ENCODE measurements at regions not wholly inside any gene's neighbourhood (a gene's known extent, or its start where the extent isn't known, plus 50 kb on each side); places are given as distances from the start of the nearest gene placed in this dataset.

DNA sequence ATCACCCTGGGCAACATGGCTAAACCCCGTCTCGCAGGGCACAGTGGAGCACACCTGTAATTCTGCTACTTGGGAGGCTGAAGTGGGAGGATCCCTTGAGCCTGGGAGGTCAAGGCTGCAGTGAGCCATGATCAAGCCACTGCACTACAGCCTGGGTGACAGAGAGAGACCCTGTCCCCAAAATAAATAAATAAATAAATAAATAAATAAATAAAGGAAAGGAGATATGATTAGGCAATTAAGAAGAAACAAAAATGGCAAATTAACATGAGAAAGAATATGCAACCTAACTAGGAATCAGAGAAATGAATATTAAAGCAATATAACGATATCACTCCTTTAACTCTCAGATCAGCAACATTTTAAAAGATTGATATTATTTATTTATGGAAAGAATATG, 92.3 kb downstream of the C1D start:
- Histone ChIP-seq H3K27ac (ENCODE audit: low read length) (no peak overlapping the region), H3K36me3 (ENCODE audit: insufficient read depth, low read length) (no peaks in the 10 kb centered on the region), H3K79me2 (ENCODE audit: insufficient read depth, low read length) (no peaks in the 10 kb centered on the region), H3K27me3 (ENCODE audit: insufficient read depth, low read length, poor library complexity) (peaks cover 9% of the 10 kb centered on the region), H3K4me2 (ENCODE audit: insufficient read depth, low read length) (no peak overlapping the region), H3K9me3 (ENCODE audit: insufficient read depth, low read length, severe bottlenecking) (no peaks in the 10 kb centered on the region), H4K20me1 (ENCODE audit: insufficient read depth, low read length) (no peaks in the 10 kb centered on the region), H3K9ac (ENCODE audit: low read depth, low read length) (no peak overlapping the region), H3K4me3 (ENCODE audit: low read depth in 1 of 2, low read length in 2 of 2) (no peak overlapping the region), H3K4me1 (ENCODE audit: insufficient read depth, low read length) (no peaks in the 10 kb centered on the region), H2AFZ (ENCODE audit: low read depth, low read length) (no peak overlapping the region)
- no peak for DNase-seq
- TF ChIP-seq EZH2 (IDR thresholded peaks at IDR 0.05; ENCODE audit: borderline replicate concordance, low read depth, low read length, severe bottlenecking), result no peak
- ATAC-seq (ENCODE audit: insufficient read depth, low read depth), result no peak

DNA sequence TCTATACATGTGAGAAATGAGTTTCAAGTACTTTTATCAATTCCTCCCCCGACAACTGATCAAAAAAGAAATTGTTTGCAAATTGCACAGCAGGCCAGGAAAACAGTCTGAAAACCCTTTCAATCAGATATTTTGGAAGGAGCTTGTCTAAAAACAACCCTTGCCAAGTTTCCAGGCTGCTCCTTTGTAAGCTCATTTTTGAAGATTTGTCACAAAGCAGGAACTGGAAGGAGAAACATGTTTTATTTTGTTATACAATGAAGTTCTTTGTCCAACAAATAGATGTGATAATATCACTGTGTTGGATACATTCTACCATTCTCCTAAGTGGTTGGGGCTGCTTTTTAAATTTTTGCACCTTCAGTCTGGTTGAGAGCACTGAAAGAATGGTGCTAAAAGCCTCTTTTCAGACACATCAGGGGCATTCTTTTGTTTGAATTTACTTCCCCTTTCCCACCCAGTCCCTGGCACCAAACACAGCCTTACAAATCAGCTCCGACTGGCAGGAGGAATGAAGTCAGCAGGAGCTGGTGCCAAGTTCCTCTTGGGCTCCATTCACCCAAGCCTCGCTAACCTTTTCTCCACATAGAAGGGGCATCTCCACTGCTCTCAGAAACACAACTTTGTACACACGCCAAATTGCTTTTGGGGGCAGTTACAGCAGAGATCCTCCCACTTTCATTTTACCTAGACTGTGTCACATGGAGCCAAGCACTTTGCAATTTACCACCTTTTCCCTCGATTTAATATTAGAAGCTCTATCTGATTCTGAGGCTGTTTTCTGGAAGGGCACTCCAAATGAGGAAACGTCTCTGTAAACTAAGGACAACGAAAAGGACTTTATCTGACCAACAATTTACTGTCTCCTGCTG, 88.0 kb downstream of the C1D start:
- no peaks in the 10 kb centered on the region for H3K79me2 ChIP-seq (ENCODE audit: insufficient read depth, low read length)
- H3K36me3 ChIP-seq (ENCODE audit: insufficient read depth, low read length), result no peaks in the 10 kb centered on the region
- TF ChIP-seq, protein P1, sequence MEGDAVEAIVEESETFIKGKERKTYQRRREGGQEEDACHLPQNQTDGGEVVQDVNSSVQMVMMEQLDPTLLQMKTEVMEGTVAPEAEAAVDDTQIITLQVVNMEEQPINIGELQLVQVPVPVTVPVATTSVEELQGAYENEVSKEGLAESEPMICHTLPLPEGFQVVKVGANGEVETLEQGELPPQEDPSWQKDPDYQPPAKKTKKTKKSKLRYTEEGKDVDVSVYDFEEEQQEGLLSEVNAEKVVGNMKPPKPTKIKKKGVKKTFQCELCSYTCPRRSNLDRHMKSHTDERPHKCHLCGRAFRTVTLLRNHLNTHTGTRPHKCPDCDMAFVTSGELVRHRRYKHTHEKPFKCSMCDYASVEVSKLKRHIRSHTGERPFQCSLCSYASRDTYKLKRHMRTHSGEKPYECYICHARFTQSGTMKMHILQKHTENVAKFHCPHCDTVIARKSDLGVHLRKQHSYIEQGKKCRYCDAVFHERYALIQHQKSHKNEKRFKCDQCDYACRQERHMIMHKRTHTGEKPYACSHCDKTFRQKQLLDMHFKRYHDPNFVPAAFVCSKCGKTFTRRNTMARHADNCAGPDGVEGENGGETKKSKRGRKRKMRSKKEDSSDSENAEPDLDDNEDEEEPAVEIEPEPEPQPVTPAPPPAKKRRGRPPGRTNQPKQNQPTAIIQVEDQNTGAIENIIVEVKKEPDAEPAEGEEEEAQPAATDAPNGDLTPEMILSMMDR (IDR thresholded peaks at IDR 0.05; ENCODE audit: borderline replicate concordance, extremely low read depth, low read length, poor library complexity, severe bottlenecking), result no peak
- no peak for TF ChIP-seq EZH2 (IDR thresholded peaks at IDR 0.05; ENCODE audit: borderline replicate concordance, low read depth, low read length, severe bottlenecking)
- no peak for ATAC-seq (ENCODE audit: insufficient read depth, low read depth)
- H3K4me3 ChIP-seq (ENCODE audit: low read depth in 1 of 2, low read length in 2 of 2), result no peak overlapping the region
- H3K27me3 ChIP-seq (ENCODE audit: insufficient read depth, low read length, poor library complexity), result no peaks in the 10 kb centered on the region
- no peak overlapping the region for H3K27ac ChIP-seq (ENCODE audit: low read length)
- no peak overlapping the region for H3K9ac ChIP-seq (ENCODE audit: low read depth, low read length)
- H2AFZ ChIP-seq (ENCODE audit: low read depth, low read length), result no peak overlapping the region
- DNase-seq, result no peak
- no peaks in the 10 kb centered on the region for H3K4me1 ChIP-seq (ENCODE audit: insufficient read depth, low read length)
- no peak overlapping the region for H3K4me2 ChIP-seq (ENCODE audit: insufficient read depth, low read length)
- H3K9me3 ChIP-seq (ENCODE audit: insufficient read depth, low read length, severe bottlenecking), result no peaks in the 10 kb centered on the region
- no peaks in the 10 kb centered on the region for H4K20me1 ChIP-seq (ENCODE audit: insufficient read depth, low read length)

DNA sequence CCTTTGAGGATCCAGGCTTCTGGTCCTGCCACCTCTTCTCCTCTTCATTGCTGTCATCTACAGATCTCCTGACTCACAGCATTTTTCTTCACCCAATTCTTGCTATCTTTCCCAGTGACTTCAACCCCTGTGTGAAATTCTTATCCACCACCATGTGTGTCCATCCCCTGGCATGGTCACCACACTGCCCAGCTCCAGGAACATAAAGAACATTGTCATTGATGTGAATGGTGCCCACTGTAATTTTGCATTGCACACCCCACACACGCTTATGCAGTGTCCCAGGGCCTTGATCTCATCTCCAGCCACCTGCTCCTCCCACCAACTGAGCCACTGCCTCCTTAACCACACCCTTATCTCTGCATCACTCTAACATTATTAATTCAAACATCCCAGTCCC, 85.3 kb downstream of the C1D start:
- Histone ChIP-seq H3K27me3 (ENCODE audit: insufficient read depth, low read length, poor library complexity) (no peaks in the 10 kb centered on the region), H2AFZ (ENCODE audit: low read depth, low read length) (no peak overlapping the region), H3K9ac (ENCODE audit: low read depth, low read length) (no peak overlapping the region), H3K4me3 (ENCODE audit: low read depth in 1 of 2, low read length in 2 of 2) (no peak overlapping the region), H3K36me3 (ENCODE audit: insufficient read depth, low read length) (no peaks in the 10 kb centered on the region), H3K9me3 (ENCODE audit: insufficient read depth, low read length, severe bottlenecking) (no peaks in the 10 kb centered on the region), H4K20me1 (ENCODE audit: insufficient read depth, low read length) (no peaks in the 10 kb centered on the region), H3K27ac (ENCODE audit: low read length) (no peak overlapping the region), H3K79me2 (ENCODE audit: insufficient read depth, low read length) (no peaks in the 10 kb centered on the region), H3K4me2 (ENCODE audit: insufficient read depth, low read length) (no peak overlapping the region), H3K4me1 (ENCODE audit: insufficient read depth, low read length) (no peaks in the 10 kb centered on the region)
- DNase-seq (no peak), ATAC-seq (ENCODE audit: insufficient read depth, low read depth) (no peak)
- TF ChIP-seq, protein P1 (IDR thresholded peaks at IDR 0.05; ENCODE audit: borderline replicate concordance, extremely low read depth, low read length, poor library complexity, severe bottlenecking), result no peak
- no peak for TF ChIP-seq EZH2 (IDR thresholded peaks at IDR 0.05; ENCODE audit: borderline replicate concordance, low read depth, low read length, severe bottlenecking)

DNA sequence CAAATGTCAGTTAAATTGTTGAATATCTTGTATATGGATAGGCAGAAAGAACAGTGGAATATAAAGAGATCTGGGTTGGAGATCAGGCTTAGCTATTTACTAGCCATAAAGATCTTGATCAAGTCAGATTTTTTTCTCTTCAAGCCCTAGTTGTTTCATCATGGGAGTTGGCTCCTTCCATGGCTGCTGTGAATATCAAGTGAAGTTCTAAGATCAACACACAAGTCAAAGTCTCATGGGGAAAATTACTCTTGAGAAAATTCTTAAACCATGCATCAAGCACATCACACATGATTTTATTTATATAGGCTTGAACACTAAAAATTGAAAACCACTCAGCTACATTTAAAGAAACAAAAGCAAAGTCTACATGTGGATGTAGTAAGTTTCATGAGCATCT, 79.8 kb downstream of the C1D start:
- TF ChIP-seq, protein P1 (IDR thresholded peaks at IDR 0.05; ENCODE audit: borderline replicate concordance, extremely low read depth, low read length, poor library complexity, severe bottlenecking), result no peak
- no peak for TF ChIP-seq EZH2 (IDR thresholded peaks at IDR 0.05; ENCODE audit: borderline replicate concordance, low read depth, low read length, severe bottlenecking)
- Histone ChIP-seq H3K36me3 (ENCODE audit: insufficient read depth, low read length) (no peaks in the 10 kb centered on the region), H3K9ac (ENCODE audit: low read depth, low read length) (no peak overlapping the region), H3K27me3 (ENCODE audit: insufficient read depth, low read length, poor library complexity) (no peaks in the 10 kb centered on the region), H3K4me3 (ENCODE audit: low read depth in 1 of 2, low read length in 2 of 2) (no peak overlapping the region), H4K20me1 (ENCODE audit: insufficient read depth, low read length) (no peaks in the 10 kb centered on the region), H3K4me1 (ENCODE audit: insufficient read depth, low read length) (no peaks in the 10 kb centered on the region), H3K27ac (ENCODE audit: low read length) (no peak overlapping the region), H3K4me2 (ENCODE audit: insufficient read depth, low read length) (no peak overlapping the region), H3K9me3 (ENCODE audit: insufficient read depth, low read length, severe bottlenecking) (no peaks in the 10 kb centered on the region), H2AFZ (ENCODE audit: low read depth, low read length) (no peak overlapping the region), H3K79me2 (ENCODE audit: insufficient read depth, low read length) (no peaks in the 10 kb centered on the region)
- DNase-seq, result no peak
- no peak for ATAC-seq (ENCODE audit: insufficient read depth, low read depth)

Data from DND-41 (cell line).